ENCODE measurements at regions not wholly inside any gene's neighbourhood (a gene's known extent, or its start where the extent isn't known, plus 50 kb on each side); places are given as distances from the start of the nearest gene placed in this dataset.

DNA sequence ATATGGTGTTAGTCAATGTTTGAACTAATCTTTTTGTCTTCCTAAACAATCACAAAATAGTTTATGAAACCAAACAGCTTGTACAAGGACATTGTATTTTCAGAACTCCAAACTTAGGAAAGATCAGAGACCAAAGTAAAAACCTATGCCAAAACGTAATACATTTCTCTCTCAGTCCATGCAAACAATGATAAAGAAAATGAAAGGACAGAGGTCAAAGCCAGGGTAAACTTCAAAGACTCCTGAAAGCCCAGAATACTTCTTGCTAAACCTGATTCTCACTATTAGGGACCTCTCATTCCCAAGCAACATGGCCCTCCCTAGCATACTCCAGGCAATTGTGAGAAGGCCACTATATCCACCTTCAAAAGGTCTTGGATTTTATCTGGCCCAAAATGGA, 105.1 kb upstream of the GALNT5 start:
- no peak for TF ChIP-seq EZH2phosphoT487 (conservative IDR thresholded peaks at IDR 0.05; ENCODE audit: low read length)
- TF ChIP-seq, protein P1, sequence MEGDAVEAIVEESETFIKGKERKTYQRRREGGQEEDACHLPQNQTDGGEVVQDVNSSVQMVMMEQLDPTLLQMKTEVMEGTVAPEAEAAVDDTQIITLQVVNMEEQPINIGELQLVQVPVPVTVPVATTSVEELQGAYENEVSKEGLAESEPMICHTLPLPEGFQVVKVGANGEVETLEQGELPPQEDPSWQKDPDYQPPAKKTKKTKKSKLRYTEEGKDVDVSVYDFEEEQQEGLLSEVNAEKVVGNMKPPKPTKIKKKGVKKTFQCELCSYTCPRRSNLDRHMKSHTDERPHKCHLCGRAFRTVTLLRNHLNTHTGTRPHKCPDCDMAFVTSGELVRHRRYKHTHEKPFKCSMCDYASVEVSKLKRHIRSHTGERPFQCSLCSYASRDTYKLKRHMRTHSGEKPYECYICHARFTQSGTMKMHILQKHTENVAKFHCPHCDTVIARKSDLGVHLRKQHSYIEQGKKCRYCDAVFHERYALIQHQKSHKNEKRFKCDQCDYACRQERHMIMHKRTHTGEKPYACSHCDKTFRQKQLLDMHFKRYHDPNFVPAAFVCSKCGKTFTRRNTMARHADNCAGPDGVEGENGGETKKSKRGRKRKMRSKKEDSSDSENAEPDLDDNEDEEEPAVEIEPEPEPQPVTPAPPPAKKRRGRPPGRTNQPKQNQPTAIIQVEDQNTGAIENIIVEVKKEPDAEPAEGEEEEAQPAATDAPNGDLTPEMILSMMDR (IDR thresholded peaks at IDR 0.05; ENCODE audit: insufficient read depth, low read length, poor library complexity, severe bottlenecking), result no peak
- H3K4me2 ChIP-seq (ENCODE audit: low read depth, low read length, poor library complexity, severe bottlenecking), result no peak overlapping the region
- no peaks in the 10 kb centered on the region for H3K27me3 ChIP-seq (ENCODE audit: low read length)
- H3K9me2 ChIP-seq (replicated peaks; ENCODE audit: insufficient read depth, low read length), result no peaks in the 10 kb centered on the region
- H4K20me1 ChIP-seq (ENCODE audit: low read depth, low read length), result no peaks in the 10 kb centered on the region
- no peak overlapping the region for H3K27ac ChIP-seq (ENCODE audit: low read depth, low read length)
- H3K9ac ChIP-seq (ENCODE audit: low read length), result no peak overlapping the region
- no peaks in the 10 kb centered on the region for H3K36me3 ChIP-seq (ENCODE audit: low read length)
- H3K79me2 ChIP-seq (ENCODE audit: insufficient read depth, low read length), result no peaks in the 10 kb centered on the region
- no peaks in the 10 kb centered on the region for H3F3A ChIP-seq (ENCODE audit: insufficient read depth)
- H3K4me3 ChIP-seq (ENCODE audit: insufficient read depth, low read length, poor library complexity, severe bottlenecking), result no peak overlapping the region
- H3K9me3 ChIP-seq (ENCODE audit: insufficient read depth, low read length), result no peaks in the 10 kb centered on the region
- H2AFZ ChIP-seq (ENCODE audit: low read depth, low read length, severe bottlenecking), result no peak overlapping the region

DNA sequence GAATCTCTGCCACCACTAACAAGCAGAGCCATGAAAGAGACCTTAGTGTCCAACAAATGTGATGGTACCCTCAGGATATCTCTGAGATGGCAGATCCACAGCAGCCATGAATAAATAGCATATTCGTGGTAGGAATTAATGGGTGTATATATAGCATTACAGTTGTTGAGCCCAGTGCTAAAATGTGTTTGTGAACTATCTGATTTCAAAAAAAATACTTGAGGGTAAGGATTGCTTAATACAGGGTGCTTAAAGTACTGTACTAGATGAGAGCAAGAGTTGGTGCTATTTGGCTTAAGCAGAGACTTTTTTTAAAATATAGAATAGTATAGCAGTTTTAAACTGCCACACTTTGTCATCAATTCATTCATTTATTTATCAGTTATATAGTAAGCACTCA, 101.5 kb upstream of the GALNT5 start:
- no peaks in the 10 kb centered on the region for H3F3A ChIP-seq (ENCODE audit: insufficient read depth)
- no peak overlapping the region for H3K4me3 ChIP-seq (ENCODE audit: insufficient read depth, low read length, poor library complexity, severe bottlenecking)
- H2AFZ ChIP-seq (ENCODE audit: low read depth, low read length, severe bottlenecking), result no peak overlapping the region
- H3K4me2 ChIP-seq (ENCODE audit: low read depth, low read length, poor library complexity, severe bottlenecking), result no peak overlapping the region
- H3K79me2 ChIP-seq (ENCODE audit: insufficient read depth, low read length), result no peaks in the 10 kb centered on the region
- H3K9me3 ChIP-seq (ENCODE audit: insufficient read depth, low read length), result no peaks in the 10 kb centered on the region
- H3K36me3 ChIP-seq (ENCODE audit: low read length), result no peaks in the 10 kb centered on the region
- no peaks in the 10 kb centered on the region for H3K9me2 ChIP-seq (replicated peaks; ENCODE audit: insufficient read depth, low read length)
- H3K27ac ChIP-seq (ENCODE audit: low read depth, low read length), result no peak overlapping the region
- no peak for TF ChIP-seq EZH2phosphoT487 (conservative IDR thresholded peaks at IDR 0.05; ENCODE audit: low read length)
- TF ChIP-seq, protein P1 (IDR thresholded peaks at IDR 0.05; ENCODE audit: insufficient read depth, low read length, poor library complexity, severe bottlenecking), result no peak
- no peaks in the 10 kb centered on the region for H3K27me3 ChIP-seq (ENCODE audit: low read length)
- H4K20me1 ChIP-seq (ENCODE audit: low read depth, low read length), result no peaks in the 10 kb centered on the region
- no peak overlapping the region for H3K9ac ChIP-seq (ENCODE audit: low read length)

DNA sequence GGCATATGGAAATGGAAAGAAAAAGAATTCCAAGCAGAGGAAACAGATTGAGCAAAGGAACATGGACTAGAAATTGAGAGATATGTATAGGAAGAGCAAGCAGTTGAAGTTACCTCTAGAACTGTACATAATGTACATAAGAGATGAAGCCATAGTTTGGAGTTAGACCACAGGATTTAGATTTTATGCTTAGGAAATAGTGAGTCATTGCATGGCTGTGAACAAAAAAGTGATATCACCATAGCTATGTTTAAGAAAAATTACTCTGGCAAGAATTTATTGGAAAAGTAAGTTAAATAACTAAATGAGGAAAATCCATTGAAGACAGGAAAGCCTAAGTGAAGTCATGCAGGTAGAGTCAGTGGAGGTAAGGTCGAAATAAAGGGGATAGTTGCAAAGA, 99.4 kb upstream of the GALNT5 start:
- H3K79me2 ChIP-seq (ENCODE audit: insufficient read depth, low read length), result no peaks in the 10 kb centered on the region
- no peaks in the 10 kb centered on the region for H4K20me1 ChIP-seq (ENCODE audit: low read depth, low read length)
- H3K9me3 ChIP-seq (ENCODE audit: insufficient read depth, low read length), result no peaks in the 10 kb centered on the region
- no peaks in the 10 kb centered on the region for H3K27me3 ChIP-seq (ENCODE audit: low read length)
- no peaks in the 10 kb centered on the region for H3F3A ChIP-seq (ENCODE audit: insufficient read depth)
- no peak overlapping the region for H3K4me3 ChIP-seq (ENCODE audit: insufficient read depth, low read length, poor library complexity, severe bottlenecking)
- H3K9ac ChIP-seq (ENCODE audit: low read length), result no peak overlapping the region
- H2AFZ ChIP-seq (ENCODE audit: low read depth, low read length, severe bottlenecking), result no peak overlapping the region
- TF ChIP-seq, protein P1 (IDR thresholded peaks at IDR 0.05; ENCODE audit: insufficient read depth, low read length, poor library complexity, severe bottlenecking), result no peak
- TF ChIP-seq EZH2phosphoT487 (conservative IDR thresholded peaks at IDR 0.05; ENCODE audit: low read length), result no peak
- H3K4me2 ChIP-seq (ENCODE audit: low read depth, low read length, poor library complexity, severe bottlenecking), result no peak overlapping the region
- no peaks in the 10 kb centered on the region for H3K9me2 ChIP-seq (replicated peaks; ENCODE audit: insufficient read depth, low read length)
- no peak overlapping the region for H3K27ac ChIP-seq (ENCODE audit: low read depth, low read length)
- H3K36me3 ChIP-seq (ENCODE audit: low read length), result no peaks in the 10 kb centered on the region

All from SU-DHL-6 (cell line).